ENCODE measurements at regions not wholly inside any gene's neighbourhood (a gene's known extent, or its start where the extent isn't known, plus 50 kb on each side); places are given as distances from the start of the nearest gene placed in this dataset.

DNA sequence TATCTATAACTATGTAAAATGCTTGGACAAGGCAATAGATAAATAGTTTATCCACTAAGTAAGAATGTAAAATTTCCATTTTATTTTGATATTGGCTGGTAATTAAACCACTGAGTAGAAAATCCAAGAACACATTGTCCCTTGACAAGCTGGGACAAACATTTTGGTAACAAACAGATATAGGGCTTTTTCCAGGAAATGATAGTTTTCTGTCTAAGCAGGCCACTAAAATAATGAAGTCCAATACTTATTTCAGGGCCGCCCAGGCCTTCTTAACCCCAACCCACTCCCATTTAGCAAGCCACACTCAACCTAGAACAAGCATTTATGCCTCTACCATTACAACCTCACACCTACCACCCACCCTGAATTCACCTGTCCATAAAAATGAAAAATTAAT, 368.6 kb downstream of the PRELID2 start:
- no peaks in the 10 kb centered on the region for H3K27me3 ChIP-seq (ENCODE audit: control insufficient read depth, insufficient read depth, low read length)
- no peak overlapping the region for H3K9ac ChIP-seq
- peaks cover 1% of the 10 kb centered on the region for H3K4me1 ChIP-seq
- H3K27ac ChIP-seq, result no peak overlapping the region
- H3K36me3 ChIP-seq (ENCODE audit: control insufficient read depth, insufficient read depth, low read length), result no peaks in the 10 kb centered on the region
- H3K79me2 ChIP-seq, result no peaks in the 10 kb centered on the region
- H2AFZ ChIP-seq, result no peak overlapping the region
- H3K9me3 ChIP-seq (ENCODE audit: control insufficient read depth, low read length), result no peaks in the 10 kb centered on the region
- no peak overlapping the region for H3K4me2 ChIP-seq (ENCODE audit: low read length)
- H3K4me3 ChIP-seq (ENCODE audit: low read depth, low read length), result no peak overlapping the region
- TF ChIP-seq, protein P1, sequence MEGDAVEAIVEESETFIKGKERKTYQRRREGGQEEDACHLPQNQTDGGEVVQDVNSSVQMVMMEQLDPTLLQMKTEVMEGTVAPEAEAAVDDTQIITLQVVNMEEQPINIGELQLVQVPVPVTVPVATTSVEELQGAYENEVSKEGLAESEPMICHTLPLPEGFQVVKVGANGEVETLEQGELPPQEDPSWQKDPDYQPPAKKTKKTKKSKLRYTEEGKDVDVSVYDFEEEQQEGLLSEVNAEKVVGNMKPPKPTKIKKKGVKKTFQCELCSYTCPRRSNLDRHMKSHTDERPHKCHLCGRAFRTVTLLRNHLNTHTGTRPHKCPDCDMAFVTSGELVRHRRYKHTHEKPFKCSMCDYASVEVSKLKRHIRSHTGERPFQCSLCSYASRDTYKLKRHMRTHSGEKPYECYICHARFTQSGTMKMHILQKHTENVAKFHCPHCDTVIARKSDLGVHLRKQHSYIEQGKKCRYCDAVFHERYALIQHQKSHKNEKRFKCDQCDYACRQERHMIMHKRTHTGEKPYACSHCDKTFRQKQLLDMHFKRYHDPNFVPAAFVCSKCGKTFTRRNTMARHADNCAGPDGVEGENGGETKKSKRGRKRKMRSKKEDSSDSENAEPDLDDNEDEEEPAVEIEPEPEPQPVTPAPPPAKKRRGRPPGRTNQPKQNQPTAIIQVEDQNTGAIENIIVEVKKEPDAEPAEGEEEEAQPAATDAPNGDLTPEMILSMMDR (IDR thresholded peaks at IDR 0.05), result no peak

DNA sequence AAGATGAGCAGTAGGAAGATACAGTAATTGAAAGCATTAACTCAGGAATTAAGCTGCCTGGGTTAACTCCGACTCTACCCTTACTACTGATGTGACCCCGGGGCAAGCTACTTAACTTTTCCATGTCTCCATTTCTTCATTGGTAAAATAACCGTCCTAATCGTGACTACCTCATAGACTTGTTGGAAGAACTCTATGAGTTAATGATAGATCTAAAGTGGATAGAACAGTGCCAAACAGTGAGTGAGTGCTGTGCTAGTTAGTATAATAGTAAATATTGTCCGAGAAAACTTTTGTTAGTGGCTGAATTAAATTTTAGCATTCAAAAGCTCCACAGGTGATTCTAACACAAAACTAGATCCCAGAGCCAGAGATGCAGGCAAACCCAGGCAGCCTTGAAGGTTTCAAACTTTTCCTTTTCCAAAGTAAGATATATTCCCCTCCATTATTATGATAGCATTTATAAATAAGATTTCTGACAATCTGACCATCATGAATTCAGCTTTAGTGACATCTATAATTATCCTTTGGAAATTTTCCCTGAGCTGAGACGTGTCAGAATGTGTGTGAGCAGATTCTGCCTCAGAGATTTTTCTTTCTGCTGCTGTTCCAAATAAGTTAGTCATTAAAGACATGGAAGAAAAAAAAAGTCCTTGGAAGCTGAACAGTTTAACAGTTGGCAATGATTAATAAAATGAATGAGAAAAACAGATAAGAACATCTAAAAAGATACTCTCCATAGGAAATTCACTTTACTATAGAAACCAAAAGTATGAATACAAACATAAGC, 369.5 kb downstream of the PRELID2 start:
- Histone ChIP-seq H3K27ac (no peak overlapping the region), H3K4me3 (ENCODE audit: low read depth, low read length) (no peak overlapping the region), H3K9me3 (ENCODE audit: control insufficient read depth, low read length) (no peaks in the 10 kb centered on the region), H3K27me3 (ENCODE audit: control insufficient read depth, insufficient read depth, low read length) (no peaks in the 10 kb centered on the region), H3K9ac (no peak overlapping the region), H3K79me2 (no peaks in the 10 kb centered on the region), H3K4me1 (no peaks in the 10 kb centered on the region), H3K4me2 (ENCODE audit: low read length) (no peak overlapping the region), H2AFZ (no peak overlapping the region), H3K36me3 (ENCODE audit: control insufficient read depth, insufficient read depth, low read length) (no peaks in the 10 kb centered on the region)
- TF ChIP-seq, protein P1 (IDR thresholded peaks at IDR 0.05), result no peak

GRCh38 chr5:145464171-145464570, 371.0 kb downstream of the PRELID2 start:
- no peaks in the 10 kb centered on the region for H3K4me1 ChIP-seq
- H3K27me3 ChIP-seq (ENCODE audit: control insufficient read depth, insufficient read depth, low read length), result no peaks in the 10 kb centered on the region
- H2AFZ ChIP-seq, result no peak overlapping the region
- no peak overlapping the region for H3K9ac ChIP-seq
- H3K9me3 ChIP-seq (ENCODE audit: control insufficient read depth, low read length), result no peaks in the 10 kb centered on the region
- H3K79me2 ChIP-seq, result no peaks in the 10 kb centered on the region
- H3K27ac ChIP-seq, result no peak overlapping the region
- TF ChIP-seq, protein P1 (IDR thresholded peaks at IDR 0.05), result no peak
- H3K4me3 ChIP-seq (ENCODE audit: low read depth, low read length), result no peak overlapping the region
- H3K36me3 ChIP-seq (ENCODE audit: control insufficient read depth, insufficient read depth, low read length), result no peaks in the 10 kb centered on the region
- no peak overlapping the region for H3K4me2 ChIP-seq (ENCODE audit: low read length)

DNA sequence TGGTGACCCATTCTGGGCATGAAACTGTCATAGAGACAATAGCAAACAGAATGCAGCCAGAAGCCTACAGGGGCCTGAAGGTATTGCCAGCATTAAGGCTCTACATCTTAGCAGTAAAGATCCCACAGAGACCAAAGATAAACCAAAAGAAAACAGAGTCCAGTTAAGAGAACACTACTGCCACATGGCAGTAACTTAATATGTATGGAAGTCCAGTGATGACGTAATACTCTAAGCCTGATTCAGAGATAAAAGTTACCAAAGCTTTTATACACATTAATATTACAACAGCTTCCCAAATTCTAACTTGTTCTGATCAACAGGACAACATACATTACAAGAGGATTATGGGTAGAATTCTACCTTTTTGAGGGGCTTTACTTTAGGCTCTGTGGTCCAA, 371.5 kb downstream of the PRELID2 start:
- Histone ChIP-seq H3K4me2 (ENCODE audit: low read length) (no peak overlapping the region), H3K4me1 (no peaks in the 10 kb centered on the region), H2AFZ (no peak overlapping the region), H3K36me3 (ENCODE audit: control insufficient read depth, insufficient read depth, low read length) (no peaks in the 10 kb centered on the region), H3K79me2 (no peaks in the 10 kb centered on the region), H3K9me3 (ENCODE audit: control insufficient read depth, low read length) (no peaks in the 10 kb centered on the region), H3K27ac (no peak overlapping the region), H3K27me3 (ENCODE audit: control insufficient read depth, insufficient read depth, low read length) (no peaks in the 10 kb centered on the region), H3K9ac (no peak overlapping the region), H3K4me3 (ENCODE audit: low read depth, low read length) (no peak overlapping the region)
- TF ChIP-seq, protein P1 (IDR thresholded peaks at IDR 0.05), result no peak

DNA sequence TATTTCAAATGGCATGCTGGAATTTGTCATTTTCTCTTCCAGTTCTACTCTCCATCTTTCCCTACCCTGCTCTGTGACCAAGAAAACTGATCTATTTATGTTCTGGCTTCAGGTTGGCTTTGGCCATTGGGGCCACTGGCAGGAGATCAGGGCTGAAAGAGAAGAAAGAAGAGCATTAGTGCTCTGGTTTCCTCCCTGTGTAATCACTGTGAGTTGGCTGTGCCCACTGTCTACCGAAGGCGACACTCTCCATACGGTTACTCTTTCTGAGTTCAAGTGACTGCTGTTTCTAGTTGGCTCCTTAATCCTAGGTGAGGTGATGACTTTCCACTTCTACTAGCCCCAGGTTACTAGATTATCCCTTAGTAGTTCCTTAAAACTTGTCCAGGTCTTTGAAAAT, 372.6 kb downstream of the PRELID2 start:
- Histone ChIP-seq H2AFZ (no peak overlapping the region), H3K27ac (no peak overlapping the region), H3K27me3 (ENCODE audit: control insufficient read depth, insufficient read depth, low read length) (no peaks in the 10 kb centered on the region), H3K9ac (no peak overlapping the region), H3K4me1 (no peaks in the 10 kb centered on the region), H3K9me3 (ENCODE audit: control insufficient read depth, low read length) (no peaks in the 10 kb centered on the region), H3K79me2 (no peaks in the 10 kb centered on the region), H3K36me3 (ENCODE audit: control insufficient read depth, insufficient read depth, low read length) (no peaks in the 10 kb centered on the region), H3K4me2 (ENCODE audit: low read length) (no peak overlapping the region), H3K4me3 (ENCODE audit: low read depth, low read length) (no peak overlapping the region)
- TF ChIP-seq, protein P1 (IDR thresholded peaks at IDR 0.05), result no peak

Measured in parathyroid adenoma (tissue), 2 donors.